ENCODE measurements at regions not wholly inside any gene's neighbourhood (a gene's known extent, or its start where the extent isn't known, plus 50 kb on each side); places are given as distances from the start of the nearest gene placed in this dataset.

DNA sequence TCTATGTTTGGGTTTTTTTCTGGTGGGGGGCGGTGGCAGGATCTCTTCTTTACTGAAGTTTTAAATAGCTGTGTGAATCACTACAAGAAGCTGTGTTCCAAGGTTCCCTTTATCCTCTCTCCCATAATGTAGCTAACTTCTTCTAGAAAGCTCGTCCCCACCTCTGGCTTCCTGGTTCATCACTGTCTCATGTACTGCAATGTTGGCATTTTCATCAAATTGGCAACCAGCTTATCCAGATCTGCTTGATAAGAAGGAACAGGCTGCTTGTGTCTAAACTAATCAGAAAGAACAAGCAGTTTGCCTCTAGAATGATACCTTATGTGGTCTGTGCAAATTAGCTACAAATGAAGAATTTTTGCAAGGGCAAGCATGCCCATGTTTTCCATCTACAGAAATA is 130.8 kb downstream of the WT1 start:
- TF ChIP-seq, protein P1, sequence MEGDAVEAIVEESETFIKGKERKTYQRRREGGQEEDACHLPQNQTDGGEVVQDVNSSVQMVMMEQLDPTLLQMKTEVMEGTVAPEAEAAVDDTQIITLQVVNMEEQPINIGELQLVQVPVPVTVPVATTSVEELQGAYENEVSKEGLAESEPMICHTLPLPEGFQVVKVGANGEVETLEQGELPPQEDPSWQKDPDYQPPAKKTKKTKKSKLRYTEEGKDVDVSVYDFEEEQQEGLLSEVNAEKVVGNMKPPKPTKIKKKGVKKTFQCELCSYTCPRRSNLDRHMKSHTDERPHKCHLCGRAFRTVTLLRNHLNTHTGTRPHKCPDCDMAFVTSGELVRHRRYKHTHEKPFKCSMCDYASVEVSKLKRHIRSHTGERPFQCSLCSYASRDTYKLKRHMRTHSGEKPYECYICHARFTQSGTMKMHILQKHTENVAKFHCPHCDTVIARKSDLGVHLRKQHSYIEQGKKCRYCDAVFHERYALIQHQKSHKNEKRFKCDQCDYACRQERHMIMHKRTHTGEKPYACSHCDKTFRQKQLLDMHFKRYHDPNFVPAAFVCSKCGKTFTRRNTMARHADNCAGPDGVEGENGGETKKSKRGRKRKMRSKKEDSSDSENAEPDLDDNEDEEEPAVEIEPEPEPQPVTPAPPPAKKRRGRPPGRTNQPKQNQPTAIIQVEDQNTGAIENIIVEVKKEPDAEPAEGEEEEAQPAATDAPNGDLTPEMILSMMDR (IDR thresholded peaks at IDR 0.05; ENCODE audit: insufficient read depth, low read length) = no peak
- TF ChIP-seq, protein P2, sequence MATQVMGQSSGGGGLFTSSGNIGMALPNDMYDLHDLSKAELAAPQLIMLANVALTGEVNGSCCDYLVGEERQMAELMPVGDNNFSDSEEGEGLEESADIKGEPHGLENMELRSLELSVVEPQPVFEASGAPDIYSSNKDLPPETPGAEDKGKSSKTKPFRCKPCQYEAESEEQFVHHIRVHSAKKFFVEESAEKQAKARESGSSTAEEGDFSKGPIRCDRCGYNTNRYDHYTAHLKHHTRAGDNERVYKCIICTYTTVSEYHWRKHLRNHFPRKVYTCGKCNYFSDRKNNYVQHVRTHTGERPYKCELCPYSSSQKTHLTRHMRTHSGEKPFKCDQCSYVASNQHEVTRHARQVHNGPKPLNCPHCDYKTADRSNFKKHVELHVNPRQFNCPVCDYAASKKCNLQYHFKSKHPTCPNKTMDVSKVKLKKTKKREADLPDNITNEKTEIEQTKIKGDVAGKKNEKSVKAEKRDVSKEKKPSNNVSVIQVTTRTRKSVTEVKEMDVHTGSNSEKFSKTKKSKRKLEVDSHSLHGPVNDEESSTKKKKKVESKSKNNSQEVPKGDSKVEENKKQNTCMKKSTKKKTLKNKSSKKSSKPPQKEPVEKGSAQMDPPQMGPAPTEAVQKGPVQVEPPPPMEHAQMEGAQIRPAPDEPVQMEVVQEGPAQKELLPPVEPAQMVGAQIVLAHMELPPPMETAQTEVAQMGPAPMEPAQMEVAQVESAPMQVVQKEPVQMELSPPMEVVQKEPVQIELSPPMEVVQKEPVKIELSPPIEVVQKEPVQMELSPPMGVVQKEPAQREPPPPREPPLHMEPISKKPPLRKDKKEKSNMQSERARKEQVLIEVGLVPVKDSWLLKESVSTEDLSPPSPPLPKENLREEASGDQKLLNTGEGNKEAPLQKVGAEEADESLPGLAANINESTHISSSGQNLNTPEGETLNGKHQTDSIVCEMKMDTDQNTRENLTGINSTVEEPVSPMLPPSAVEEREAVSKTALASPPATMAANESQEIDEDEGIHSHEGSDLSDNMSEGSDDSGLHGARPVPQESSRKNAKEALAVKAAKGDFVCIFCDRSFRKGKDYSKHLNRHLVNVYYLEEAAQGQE (IDR thresholded peaks at IDR 0.05; ENCODE audit: insufficient replicate concordance, low read depth) = no peak
- TF ChIP-seq POLR2AphosphoS5 (IDR thresholded peaks at IDR 0.05; ENCODE audit: low read depth) = no peak
